ENCODE measurements at regions not wholly inside any gene's neighbourhood (a gene's known extent, or its start where the extent isn't known, plus 50 kb on each side); places are given as distances from the start of the nearest gene placed in this dataset.

DNA sequence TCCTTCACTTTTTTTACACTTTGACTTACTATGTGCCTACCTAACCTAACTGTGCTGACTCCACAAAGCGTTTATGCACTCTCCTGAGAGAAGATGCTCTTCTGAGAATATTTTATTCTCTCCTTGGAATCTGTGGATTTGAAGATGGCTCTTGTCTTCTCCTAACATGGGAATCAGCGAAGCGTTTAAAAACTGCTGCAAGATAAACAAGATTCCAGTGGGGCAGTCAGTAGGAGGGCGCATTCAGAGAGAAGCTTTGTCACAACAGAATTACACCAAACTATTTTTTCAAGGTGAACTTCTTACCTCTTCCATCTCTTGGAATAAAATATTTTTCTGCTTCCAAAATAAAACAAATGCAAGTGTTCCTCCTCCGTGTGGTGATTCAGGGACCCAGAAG, 113.1 kb downstream of the FOXD2 start:
- no peak for TF ChIP-seq CTCF (IDR thresholded peaks at IDR 0.05)
- no peak for TF ChIP-seq POLR2A (IDR thresholded peaks at IDR 0.05)
